HG03039 (cell line): ENCODE measurements at regions not wholly inside any gene's neighbourhood (a gene's known extent, or its start where the extent isn't known, plus 50 kb on each side); places are given as distances from the start of the nearest gene placed in this dataset.
A peak's percentile ranks its signal among the peaks of the same experiment; 100 is the strongest.
"Not testable (repeated sequence)": the region's sequence is repeated elsewhere in the genome, so short reads cannot be mapped to it uniquely, and the experiment has no call there.

Experiments
- ATAC-seq: cut with Tn5 transposase; IDR thresholded peaks from one replicate; pipeline ENCODE4 v1.9.1; 2021; ENCODE audit warnings: mild to moderate bottlenecking, moderate library complexity; ENCODE audit not compliant: unreplicated experiment

- no peak for ATAC-seq
These were observed 597.9 kb upstream of the TBL1XR1 start for GRCh38 chr3:177795216-177795615.

GRCh38 chr3:177795859-177796258 lies 598.6 kb upstream of the TBL1XR1 start:
- no peak for ATAC-seq

- ATAC-seq: not testable (repeated sequence)
These were observed 602.9 kb upstream of the TBL1XR1 start for GRCh38 chr3:177800147-177800546.

- no peak for ATAC-seq
These were observed 603.3 kb upstream of the TBL1XR1 start for GRCh38 chr3:177800561-177800960.

- no peak for ATAC-seq
These were observed 605.0 kb upstream of the TBL1XR1 start for GRCh38 chr3:177802151-177802900.

GRCh38 chr3:177803500-177803899 lies 606.2 kb upstream of the TBL1XR1 start:
- no peak for ATAC-seq

- no peak for ATAC-seq
These were observed 606.8 kb upstream of the TBL1XR1 start for GRCh38 chr3:177804032-177804431.

GRCh38 chr3:177804646-177805045 lies 607.4 kb upstream of the TBL1XR1 start:
- no peak for ATAC-seq

GRCh38 chr3:177807150-177807875 lies 610.0 kb upstream of the TBL1XR1 start:
- no peak for ATAC-seq

GRCh38 chr3:177808928-177809478 lies 611.7 kb upstream of the TBL1XR1 start:
- ATAC-seq: not testable (repeated sequence)

- no peak for ATAC-seq
These were observed 612.9 kb upstream of the TBL1XR1 start for GRCh38 chr3:177810162-177810623.

GRCh38 chr3:177811112-177811511 lies 613.8 kb upstream of the TBL1XR1 start:
- ATAC-seq: no peak

- ATAC-seq: peak; percentile 52
These were observed 614.6 kb upstream of the TBL1XR1 start for GRCh38 chr3:177811835-177812234.

- ATAC-seq: no peak
These were observed 615.2 kb upstream of the TBL1XR1 start for GRCh38 chr3:177812492-177812891.

GRCh38 chr3:177813322-177813721 lies 616.0 kb upstream of the TBL1XR1 start:
- ATAC-seq: no peak

GRCh38 chr3:177816667-177817208 lies 619.5 kb upstream of the TBL1XR1 start:
- ATAC-seq: no peak

GRCh38 chr3:177817751-177818150 lies 620.5 kb upstream of the TBL1XR1 start:
- no peak for ATAC-seq

- no peak for ATAC-seq
These were observed 621.5 kb upstream of the TBL1XR1 start for GRCh38 chr3:177818712-177819240.

- peak; percentile 74 for ATAC-seq
These were observed 623.5 kb upstream of the TBL1XR1 start for GRCh38 chr3:177820683-177821316.

- no peak for ATAC-seq
These were observed 625.4 kb upstream of the TBL1XR1 start for GRCh38 chr3:177822681-177823096.

GRCh38 chr3:177823701-177824189 lies 626.5 kb upstream of the TBL1XR1 start:
- ATAC-seq: no peak
